Upper lobe of right lung (tissue), 1 donor: ENCODE measurements at regions not wholly inside any gene's neighbourhood (a gene's known extent, or its start where the extent isn't known, plus 50 kb on each side); places are given as distances from the start of the nearest gene placed in this dataset.

Experiments used
- ATAC-seq: fragments of 200-7000 bp; cut with Tn5 transposase; one replicate; pipeline ENCODE4 v1.9.1; 2020; ENCODE audit warnings: mild to moderate bottlenecking, moderate library complexity
- DNase-seq: peaks from one replicate; pipeline ENCODE4 v3.0.0-alpha.2; 2020
- H3K27ac ChIP-seq: fragments of 200-600 bp; one replicate; pipeline ENCODE4 v1.8.0; 2022
- H3K27me3 ChIP-seq: fragments of 200-600 bp; one replicate; pipeline ENCODE4 v1.8.0; 2022; ENCODE audit warnings: mild to moderate bottlenecking
- H3K36me3 ChIP-seq: fragments of 200-600 bp; one replicate; pipeline ENCODE4 v1.8.0; 2022
- H3K4me1 ChIP-seq: fragments of 200-600 bp; one replicate; pipeline ENCODE4 v1.8.0; 2022
- H3K4me3 ChIP-seq: fragments of 200-600 bp; one replicate; pipeline ENCODE4 v1.8.0; 2022; ENCODE audit warnings: mild to moderate bottlenecking
- H3K9me3 ChIP-seq: fragments of 200-600 bp; one replicate; pipeline ENCODE4 v1.8.0; 2022
- intact Hi-C: fragments of 100-400 bp; cut with DNase I; formaldehyde crosslinking; loops from one replicate; pipeline ENCODE4 v1.11.0; 2022
- TF ChIP-seq, protein P1 (sequence below): fragments of 200-600 bp; IDR thresholded peaks from one replicate; pipeline ENCODE4 v1.8.0; 2022; ENCODE audit warnings: antibody characterized with exemption
- donor health status: DM: no; HTN: yes; CAD: no; lungs with severe emphysema.

DNA sequence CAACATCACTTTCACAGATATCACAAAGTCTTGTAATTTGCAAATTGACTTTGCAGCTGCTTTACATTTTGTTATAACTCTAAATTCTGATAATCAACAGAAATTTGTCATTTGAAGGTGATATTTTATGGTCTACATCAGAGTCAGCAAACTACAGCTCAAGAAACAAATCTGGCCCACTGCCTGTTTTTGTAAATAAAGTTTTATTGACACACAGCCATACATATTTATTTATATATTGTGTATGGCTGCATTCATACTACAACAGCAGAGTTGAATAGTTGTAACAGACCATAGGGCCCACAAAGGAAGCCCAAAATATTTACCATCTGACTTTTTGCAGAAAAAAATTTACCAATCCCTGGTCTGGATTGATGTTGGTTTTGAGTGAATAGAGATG lies 87.0 kb upstream of the GRIA1 start:
- H3K27ac ChIP-seq: no peak overlapping the region
- TF ChIP-seq, protein P1, sequence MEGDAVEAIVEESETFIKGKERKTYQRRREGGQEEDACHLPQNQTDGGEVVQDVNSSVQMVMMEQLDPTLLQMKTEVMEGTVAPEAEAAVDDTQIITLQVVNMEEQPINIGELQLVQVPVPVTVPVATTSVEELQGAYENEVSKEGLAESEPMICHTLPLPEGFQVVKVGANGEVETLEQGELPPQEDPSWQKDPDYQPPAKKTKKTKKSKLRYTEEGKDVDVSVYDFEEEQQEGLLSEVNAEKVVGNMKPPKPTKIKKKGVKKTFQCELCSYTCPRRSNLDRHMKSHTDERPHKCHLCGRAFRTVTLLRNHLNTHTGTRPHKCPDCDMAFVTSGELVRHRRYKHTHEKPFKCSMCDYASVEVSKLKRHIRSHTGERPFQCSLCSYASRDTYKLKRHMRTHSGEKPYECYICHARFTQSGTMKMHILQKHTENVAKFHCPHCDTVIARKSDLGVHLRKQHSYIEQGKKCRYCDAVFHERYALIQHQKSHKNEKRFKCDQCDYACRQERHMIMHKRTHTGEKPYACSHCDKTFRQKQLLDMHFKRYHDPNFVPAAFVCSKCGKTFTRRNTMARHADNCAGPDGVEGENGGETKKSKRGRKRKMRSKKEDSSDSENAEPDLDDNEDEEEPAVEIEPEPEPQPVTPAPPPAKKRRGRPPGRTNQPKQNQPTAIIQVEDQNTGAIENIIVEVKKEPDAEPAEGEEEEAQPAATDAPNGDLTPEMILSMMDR: no peak
- ATAC-seq (no peak), DNase-seq (no peak)
- H3K36me3 ChIP-seq: no peaks in the 10 kb centered on the region
- intact Hi-C loops: no loop called here
- no peaks in the 10 kb centered on the region for H3K9me3 ChIP-seq
- H3K27me3 ChIP-seq: no peaks in the 10 kb centered on the region
- H3K4me3 ChIP-seq: no peak overlapping the region
- no peaks in the 10 kb centered on the region for H3K4me1 ChIP-seq

DNA sequence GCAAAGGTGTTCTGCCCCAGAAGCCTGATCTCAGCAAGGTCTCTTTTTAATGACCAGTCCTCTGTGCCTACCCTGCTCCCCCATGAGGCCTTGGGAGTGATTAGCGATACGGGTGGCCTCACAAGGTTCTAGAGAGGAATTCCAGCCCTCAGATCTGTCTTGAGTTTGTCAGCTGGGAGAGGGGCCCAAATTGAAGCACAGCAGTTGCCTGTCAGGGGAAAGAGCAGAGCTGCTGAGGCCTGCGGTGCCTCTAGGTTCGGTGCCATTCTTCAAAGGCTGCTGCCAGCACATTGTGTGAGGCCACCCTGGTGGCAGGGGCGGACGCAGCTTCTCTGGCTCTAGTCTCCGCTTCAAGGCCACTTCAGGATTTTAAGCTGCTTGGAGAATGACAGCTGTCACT lies 85.7 kb upstream of the GRIA1 start:
- no peaks in the 10 kb centered on the region for H3K36me3 ChIP-seq
- intact Hi-C loops: no loop called here
- no peaks in the 10 kb centered on the region for H3K9me3 ChIP-seq
- ATAC-seq (no peak), DNase-seq (no peak)
- no peaks in the 10 kb centered on the region for H3K4me1 ChIP-seq
- no peak overlapping the region for H3K27ac ChIP-seq
- H3K4me3 ChIP-seq: no peak overlapping the region
- H3K27me3 ChIP-seq: no peaks in the 10 kb centered on the region
- TF ChIP-seq, protein P1: no peak

DNA sequence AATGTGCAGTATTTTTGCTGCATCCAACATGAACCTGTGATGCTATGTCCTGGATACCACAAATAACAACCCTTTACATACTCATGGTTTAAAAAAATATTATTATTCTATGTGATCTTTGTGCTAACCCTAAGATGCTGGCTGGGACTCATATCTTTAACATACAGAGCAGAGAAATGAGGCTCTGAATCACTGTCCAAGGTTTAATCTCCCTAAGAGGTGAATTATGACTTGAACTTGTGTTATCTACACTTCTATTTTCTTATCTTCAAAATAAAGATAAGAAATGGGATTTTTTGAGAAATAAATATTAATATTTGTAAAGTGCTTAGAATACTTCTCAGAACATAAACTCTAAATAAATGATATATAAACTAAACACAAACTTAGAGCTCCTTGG lies 68.8 kb upstream of the GRIA1 start:
- H3K4me3 ChIP-seq: no peak overlapping the region
- no peak overlapping the region for H3K27ac ChIP-seq
- no peak for ATAC-seq
- H3K9me3 ChIP-seq: no peaks in the 10 kb centered on the region
- no peaks in the 10 kb centered on the region for H3K4me1 ChIP-seq
- no peaks in the 10 kb centered on the region for H3K36me3 ChIP-seq
- intact Hi-C loops: no loop called here
- no peak for DNase-seq
- no peaks in the 10 kb centered on the region for H3K27me3 ChIP-seq
- TF ChIP-seq, protein P1: no peak

DNA sequence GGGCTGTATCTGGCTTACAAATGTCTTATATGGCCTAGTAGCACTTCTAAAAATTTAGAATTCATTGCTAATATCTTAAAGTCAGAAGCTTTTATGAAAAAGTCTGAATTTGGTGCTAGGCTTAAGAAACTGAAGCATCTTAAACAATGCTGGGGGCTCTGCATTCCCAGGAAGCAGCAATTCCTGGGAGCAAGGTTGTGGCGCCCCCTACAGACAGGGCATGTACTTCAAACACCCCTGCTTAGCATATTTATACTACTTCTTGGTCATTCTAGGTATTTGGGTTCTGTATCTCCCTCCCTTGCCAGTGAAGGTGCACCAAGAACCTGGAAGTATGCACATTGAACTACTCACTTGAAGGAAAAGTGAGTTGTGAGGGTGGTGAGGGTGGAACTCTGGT lies 64.6 kb upstream of the GRIA1 start:
- H3K36me3 ChIP-seq: no peaks in the 10 kb centered on the region
- H3K27ac ChIP-seq: no peak overlapping the region
- no peaks in the 10 kb centered on the region for H3K9me3 ChIP-seq
- DNase-seq (no peak), ATAC-seq (no peak)
- TF ChIP-seq, protein P1: no peak
- intact Hi-C loops: no loop called here
- no peaks in the 10 kb centered on the region for H3K27me3 ChIP-seq
- H3K4me1 ChIP-seq: no peaks in the 10 kb centered on the region
- no peak overlapping the region for H3K4me3 ChIP-seq

GRCh38 chr5:153429761-153430380 lies 60.6 kb upstream of the GRIA1 start:
- Histone ChIP-seq H3K27me3 (no peaks in the 10 kb centered on the region), H3K4me1 (no peaks in the 10 kb centered on the region), H3K4me3 (no peak overlapping the region), H3K36me3 (no peaks in the 10 kb centered on the region), H3K9me3 (no peaks in the 10 kb centered on the region), H3K27ac (no peak overlapping the region)
- DNase-seq (no peak), ATAC-seq (no peak)
- TF ChIP-seq, protein P1: no peak
- intact Hi-C loops: no loop called here

DNA sequence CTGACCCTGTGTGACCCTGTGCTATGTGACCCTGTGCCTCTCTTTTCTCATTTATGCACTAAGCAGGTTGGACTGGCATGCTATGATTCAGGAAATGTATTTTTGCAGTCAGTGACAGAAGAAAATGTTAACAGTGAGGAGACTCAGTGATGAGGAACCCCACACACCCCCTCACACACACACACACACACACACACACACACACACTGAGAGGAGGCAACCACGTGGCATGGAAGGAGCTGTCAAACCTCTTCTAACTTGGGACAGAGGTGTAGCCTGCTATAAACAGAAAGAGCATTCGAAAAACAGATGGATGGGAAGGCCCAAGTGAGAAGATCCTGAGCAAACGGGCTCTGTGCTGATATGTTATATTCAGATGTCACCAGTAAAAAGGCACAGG lies 57.9 kb upstream of the GRIA1 start:
- Histone ChIP-seq H3K36me3 (no peaks in the 10 kb centered on the region), H3K4me3 (no peak overlapping the region), H3K27ac (no peak overlapping the region), H3K27me3 (no peaks in the 10 kb centered on the region), H3K9me3 (no peaks in the 10 kb centered on the region), H3K4me1 (no peaks in the 10 kb centered on the region)
- no peak for DNase-seq
- TF ChIP-seq, protein P1: no peak
- intact Hi-C loops: no loop called here
- ATAC-seq: no peak
